Ovary (tissue), 7 donors: ENCODE measurements at regions not wholly inside any gene's neighbourhood (a gene's known extent, or its start where the extent isn't known, plus 50 kb on each side); places are given as distances from the start of the nearest gene placed in this dataset.

Experiments used
- DNase-seq, 5 donors: peaks; one replicate each; pipeline ENCODE4 v3.0.0-alpha.2; 2019 to 2020
- H3K27ac ChIP-seq, 2 donors: fragments of 200-600 bp; one replicate each; pipeline versions ENCODE4 v1.5.1 to v1.8.0; 2019 to 2022
- H3K27me3 ChIP-seq: fragments of 200-600 bp; one replicate; pipeline ENCODE4 v1.8.0; 2022
- H3K36me3 ChIP-seq: fragments of 200-600 bp; sonication (generic); one replicate; pipeline ENCODE4 v1.5.1; 2019
- H3K4me1 ChIP-seq: one replicate; pipeline ENCODE4 v1.8.1; 2013; ENCODE audit warnings: mild to moderate bottlenecking, moderate library complexity; ENCODE audit not compliant: insufficient read depth
- H3K4me3 ChIP-seq: fragments of 200-600 bp; sonication (generic); one replicate; pipeline ENCODE4 v1.5.1; 2017
- H3K9me3 ChIP-seq, 2 donors: fragments of 200-600 bp in 1 of 2; sonication (generic) in 1 of 2; one replicate each; pipeline versions ENCODE4 v1.5.1 to v1.8.1; 2013 to 2019; ENCODE audit warnings: mild to moderate bottlenecking in 1 of 2, moderate library complexity in 1 of 2
- CTCF ChIP-seq, 3 donors: fragments of 450-650 bp in 2 of 3; fragments of 200-600 bp in 1 of 3; IDR thresholded peaks; one replicate each; pipeline versions ENCODE4 v1.5.1 to v1.8.0; 2016 to 2022; ENCODE audit warnings: antibody characterized with exemption in 3 of 3, mild to moderate bottlenecking in 1 of 3
- EP300 ChIP-seq: sonication (generic); formaldehyde crosslinking; IDR thresholded peaks from one replicate; pipeline ENCODE4 v1.6.1; 2017; ENCODE audit warnings: antibody characterized with exemption
- POLR2A ChIP-seq: fragments of 450-650 bp; IDR thresholded peaks from one replicate; pipeline ENCODE4 v1.6.1; 2017; ENCODE audit warnings: antibody characterized with exemption, mild to moderate bottlenecking, moderate library complexity
- WGBS, 3 donors: extraction: QIAGEN DNeasy Blood & Tissue Kit in 1 of 3; methylation state at CpG; one replicate each; pipeline versions ENCODE4 v1.1.5 to v1.1.7; 2013 to 2017; 5-methylcytosine and 5-hydroxymethylcytosine counted together
- intact Hi-C, 4 donors: fragments of 100-400 bp; cut with DNase I; formaldehyde crosslinking; loops; one replicate each; pipeline versions ENCODE4 v1.11.0 to v1.15.1; 2022 to 2023
- donor health status: DM: no; HTN: no; CAD: no; lungs with moderate emphysema.
- donor health status: DM: no; HTN: no; CAD: no.
- donor health status: Bipolar disorder and iron deficiency.
- donor health status: DM: no; HTN: no; CAD: no.
- donor health status: DM: yes; HTN: yes; CAD: no.

- no peak for TF ChIP-seq EP300
- no peak for TF ChIP-seq POLR2A
- TF ChIP-seq CTCF (IDR thresholded peaks at IDR 0.05): no peak
- WGBS, 3 donors: 89 to 95% (median 95%) methylated on average over 1 of the region's 1 CpG
- no peak for DNase-seq
Measured at GRCh38 chr19:31841755-31842154, 492.5 kb upstream of the TSHZ3 start.

GRCh38 chr19:31863122-31863521 lies 482.3 kb upstream of the ZNF507 start:
- no peaks in the 10 kb centered on the region for H3K9me3 ChIP-seq
- H3K27ac ChIP-seq: no peak overlapping the region
- TF ChIP-seq POLR2A (no peak), CTCF (IDR thresholded peaks at IDR 0.05) (no peak), EP300 (no peak)
- H3K4me3 ChIP-seq: no peak overlapping the region
- intact Hi-C loops: no loop called here
- no peak for DNase-seq
- WGBS, 3 donors: 85 to 88% (median 88%) methylated on average over 3 of the region's 3 CpGs
- no peaks in the 10 kb centered on the region for H3K4me1 ChIP-seq
- H3K36me3 ChIP-seq: no peaks in the 10 kb centered on the region
- H3K27me3 ChIP-seq: no peaks in the 10 kb centered on the region

More at GRCh38 chr19:31841755-31842154, 492.5 kb upstream of the TSHZ3 start:
- Histone ChIP-seq H3K9me3 (no peaks in the 10 kb centered on the region), H3K27ac (no peak overlapping the region), H3K4me3 (no peak overlapping the region), H3K4me1 (peaks cover 2% of the 10 kb centered on the region), H3K27me3 (no peaks in the 10 kb centered on the region), H3K36me3 (no peaks in the 10 kb centered on the region)
- intact Hi-C loops: no loop called here

DNA sequence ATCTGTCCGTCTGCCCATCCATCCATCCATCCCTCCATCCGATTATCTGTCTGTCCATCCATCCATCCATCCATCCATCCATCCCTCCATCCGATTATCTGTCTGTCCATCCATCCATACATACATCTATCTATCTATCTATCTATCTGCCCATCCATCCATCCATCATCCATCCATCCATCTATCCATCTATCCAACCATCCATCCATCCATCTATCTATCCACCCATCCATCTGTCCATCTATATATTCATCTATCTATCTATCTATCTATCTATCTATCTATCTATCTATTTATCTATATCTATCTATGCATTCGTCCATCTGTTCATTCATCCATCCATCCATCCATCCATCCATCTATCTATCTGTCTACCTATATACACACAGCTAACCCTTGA lies 471.1 kb upstream of the ZNF507 start:
- no peak for DNase-seq
- 91 to 96% (median 91%) methylated on average over 4 of the region's 4 CpGs for WGBS, 3 donors
- Histone ChIP-seq H3K4me3 (no peak overlapping the region), H3K9me3 (no peaks in the 10 kb centered on the region), H3K27ac (no peak overlapping the region), H3K36me3 (no peaks in the 10 kb centered on the region), H3K4me1 (no peaks in the 10 kb centered on the region), H3K27me3 (no peaks in the 10 kb centered on the region)
- TF ChIP-seq EP300: no peak
- no peak for TF ChIP-seq POLR2A
- TF ChIP-seq CTCF (IDR thresholded peaks at IDR 0.05): no peak
- intact Hi-C loops: no loop called here

GRCh38 chr19:31875591-31875990 lies 469.8 kb upstream of the ZNF507 start:
- intact Hi-C loops: no loop called here
- Histone ChIP-seq H3K4me3 (no peak overlapping the region), H3K27me3 (no peaks in the 10 kb centered on the region), H3K9me3 (no peaks in the 10 kb centered on the region), H3K36me3 (no peaks in the 10 kb centered on the region), H3K27ac (no peak overlapping the region), H3K4me1 (no peaks in the 10 kb centered on the region)
- WGBS, 3 donors: 94 to 96% (median 94%) methylated on average over 16 of the region's 16 CpGs
- TF ChIP-seq EP300: no peak
- no peak for TF ChIP-seq CTCF (IDR thresholded peaks at IDR 0.05)
- TF ChIP-seq POLR2A: no peak
- DNase-seq: no peak

- no peaks in the 10 kb centered on the region for H3K36me3 ChIP-seq
- no peak overlapping the region for H3K4me3 ChIP-seq
- no peak for DNase-seq
- H3K27ac ChIP-seq: no peak overlapping the region
- intact Hi-C loops: no loop called here
- H3K4me1 ChIP-seq: peaks cover 1% of the 10 kb centered on the region
- H3K27me3 ChIP-seq: no peaks in the 10 kb centered on the region
- 80 to 86% (median 83%) methylated on average over 2 of the region's 2 CpGs for WGBS, 3 donors
- TF ChIP-seq CTCF (IDR thresholded peaks at IDR 0.05) (no peak), POLR2A (no peak), EP300 (no peak)
- H3K9me3 ChIP-seq: no peaks in the 10 kb centered on the region
Measured at GRCh38 chr19:31880283-31880682, 465.1 kb upstream of the ZNF507 start.
